ENCODE measurements at regions not wholly inside any gene's neighbourhood (a gene's known extent, or its start where the extent isn't known, plus 50 kb on each side); places are given as distances from the start of the nearest gene placed in this dataset.

DNA sequence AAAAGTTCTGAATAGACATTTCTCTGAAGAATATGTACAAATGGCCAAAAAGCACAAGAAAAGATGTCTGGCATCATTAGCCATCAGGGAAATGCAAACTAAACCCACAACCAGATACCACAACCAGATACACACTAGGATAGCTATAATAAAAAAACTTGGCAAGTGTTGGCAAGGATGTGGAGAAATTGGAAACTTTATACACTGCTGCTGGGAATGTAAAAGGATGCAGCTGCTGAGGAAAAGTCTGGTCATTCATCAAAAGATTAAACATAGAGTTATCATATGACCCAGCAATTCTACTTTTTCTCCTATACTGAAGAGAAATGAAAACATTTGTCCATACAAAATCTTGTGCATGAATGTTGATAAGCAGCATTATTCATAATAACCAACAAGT is 92.3 kb downstream of the UCHL1 start:
- H3K9ac ChIP-seq (ENCODE audit: low read length), result no peak overlapping the region
- no peaks in the 10 kb centered on the region for H3F3A ChIP-seq (ENCODE audit: insufficient read depth)
- no peaks in the 10 kb centered on the region for H3K9me2 ChIP-seq (replicated peaks; ENCODE audit: insufficient read depth, low read length)
- H3K36me3 ChIP-seq (ENCODE audit: low read length), result no peaks in the 10 kb centered on the region
- H4K20me1 ChIP-seq (ENCODE audit: low read depth, low read length), result no peaks in the 10 kb centered on the region
- no peak overlapping the region for H3K4me2 ChIP-seq (ENCODE audit: low read depth, low read length, poor library complexity, severe bottlenecking)
- H3K9me3 ChIP-seq (ENCODE audit: insufficient read depth, low read length), result no peaks in the 10 kb centered on the region
- H3K79me2 ChIP-seq (ENCODE audit: insufficient read depth, low read length), result no peaks in the 10 kb centered on the region
- H3K27me3 ChIP-seq (ENCODE audit: low read length), result no peaks in the 10 kb centered on the region
- no peak overlapping the region for H3K4me3 ChIP-seq (ENCODE audit: insufficient read depth, low read length, poor library complexity, severe bottlenecking)
- H2AFZ ChIP-seq (ENCODE audit: low read depth, low read length, severe bottlenecking), result no peak overlapping the region
- TF ChIP-seq EZH2phosphoT487 (conservative IDR thresholded peaks at IDR 0.05; ENCODE audit: low read length) (no peak), CTCF (IDR thresholded peaks at IDR 0.05; ENCODE audit: insufficient read depth, low read length, poor library complexity, severe bottlenecking) (no peak)
- H3K27ac ChIP-seq (ENCODE audit: low read depth, low read length), result no peak overlapping the region

DNA sequence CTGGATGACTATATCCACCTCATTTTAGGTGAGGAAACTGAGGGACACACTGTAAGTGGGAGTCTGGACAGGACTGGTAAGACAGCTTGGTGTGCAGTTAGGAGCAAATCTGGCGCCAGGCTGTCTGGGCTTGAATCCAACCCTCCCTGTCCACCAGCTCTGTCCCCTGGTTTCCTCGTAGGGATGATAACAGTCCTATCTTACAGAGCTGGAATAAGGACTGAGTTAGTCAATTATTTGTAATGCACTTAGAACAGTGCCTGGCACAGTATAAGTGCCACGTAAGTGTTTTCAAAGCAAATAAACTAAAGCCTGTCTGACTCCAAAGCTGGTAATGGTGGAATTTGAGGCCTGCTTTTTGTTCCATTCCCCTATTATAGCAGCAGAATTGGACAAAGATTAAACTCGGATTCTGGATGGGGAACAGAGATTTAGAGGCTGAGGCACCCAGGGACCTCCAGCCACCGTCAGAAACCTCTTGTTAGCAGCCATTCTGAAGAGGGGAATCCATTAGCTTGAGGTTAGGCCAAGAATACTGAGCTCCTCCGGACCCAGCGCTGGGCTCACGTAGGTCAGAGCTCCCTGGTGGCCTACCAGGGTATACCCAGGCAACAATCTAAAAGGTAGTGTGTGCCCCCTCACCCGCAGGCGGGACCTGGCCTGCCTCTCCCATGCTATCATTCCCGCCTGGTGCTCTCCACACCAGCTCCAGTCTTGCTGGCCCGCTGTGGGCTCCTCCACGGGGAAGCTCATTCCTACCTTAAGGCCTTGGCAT is 102.1 kb downstream of the UCHL1 start:
- H3K4me3 ChIP-seq (ENCODE audit: insufficient read depth, low read length, poor library complexity, severe bottlenecking), result no peak overlapping the region
- no peaks in the 10 kb centered on the region for H3K9me2 ChIP-seq (replicated peaks; ENCODE audit: insufficient read depth, low read length)
- H3K36me3 ChIP-seq (ENCODE audit: low read length), result no peaks in the 10 kb centered on the region
- no peak overlapping the region for H3K27ac ChIP-seq (ENCODE audit: low read depth, low read length)
- H3K27me3 ChIP-seq (ENCODE audit: low read length), result no peaks in the 10 kb centered on the region
- no peak overlapping the region for H2AFZ ChIP-seq (ENCODE audit: low read depth, low read length, severe bottlenecking)
- H3K9ac ChIP-seq (ENCODE audit: low read length), result no peak overlapping the region
- no peaks in the 10 kb centered on the region for H3K9me3 ChIP-seq (ENCODE audit: insufficient read depth, low read length)
- H3K79me2 ChIP-seq (ENCODE audit: insufficient read depth, low read length), result no peaks in the 10 kb centered on the region
- no peaks in the 10 kb centered on the region for H4K20me1 ChIP-seq (ENCODE audit: low read depth, low read length)
- no peak for TF ChIP-seq EZH2phosphoT487 (conservative IDR thresholded peaks at IDR 0.05; ENCODE audit: low read length)
- no peak for TF ChIP-seq CTCF (IDR thresholded peaks at IDR 0.05; ENCODE audit: insufficient read depth, low read length, poor library complexity, severe bottlenecking)
- H3F3A ChIP-seq (ENCODE audit: insufficient read depth), result no peaks in the 10 kb centered on the region
- H3K4me2 ChIP-seq (ENCODE audit: low read depth, low read length, poor library complexity, severe bottlenecking), result no peak overlapping the region

GRCh38 chr4:41359422-41359775 is 102.7 kb downstream of the UCHL1 start:
- Histone ChIP-seq H3K9me3 (ENCODE audit: insufficient read depth, low read length) (no peaks in the 10 kb centered on the region), H3K36me3 (ENCODE audit: low read length) (no peaks in the 10 kb centered on the region), H3K27me3 (ENCODE audit: low read length) (no peaks in the 10 kb centered on the region), H2AFZ (ENCODE audit: low read depth, low read length, severe bottlenecking) (no peak overlapping the region), H3F3A (ENCODE audit: insufficient read depth) (no peaks in the 10 kb centered on the region), H3K79me2 (ENCODE audit: insufficient read depth, low read length) (no peaks in the 10 kb centered on the region), H3K9ac (ENCODE audit: low read length) (no peak overlapping the region), H3K9me2 (replicated peaks; ENCODE audit: insufficient read depth, low read length) (no peaks in the 10 kb centered on the region), H3K4me2 (ENCODE audit: low read depth, low read length, poor library complexity, severe bottlenecking) (no peak overlapping the region), H4K20me1 (ENCODE audit: low read depth, low read length) (no peaks in the 10 kb centered on the region), H3K27ac (ENCODE audit: low read depth, low read length) (no peak overlapping the region), H3K4me3 (ENCODE audit: insufficient read depth, low read length, poor library complexity, severe bottlenecking) (no peak overlapping the region)
- no peak for TF ChIP-seq CTCF (IDR thresholded peaks at IDR 0.05; ENCODE audit: insufficient read depth, low read length, poor library complexity, severe bottlenecking)
- TF ChIP-seq EZH2phosphoT487 (conservative IDR thresholded peaks at IDR 0.05; ENCODE audit: low read length), result no peak
